ENCODE measurements at regions not wholly inside any gene's neighbourhood (a gene's known extent, or its start where the extent isn't known, plus 50 kb on each side); places are given as distances from the start of the nearest gene placed in this dataset.
A peak's percentile ranks its signal among the peaks of the same experiment; 100 is the strongest.

DNA sequence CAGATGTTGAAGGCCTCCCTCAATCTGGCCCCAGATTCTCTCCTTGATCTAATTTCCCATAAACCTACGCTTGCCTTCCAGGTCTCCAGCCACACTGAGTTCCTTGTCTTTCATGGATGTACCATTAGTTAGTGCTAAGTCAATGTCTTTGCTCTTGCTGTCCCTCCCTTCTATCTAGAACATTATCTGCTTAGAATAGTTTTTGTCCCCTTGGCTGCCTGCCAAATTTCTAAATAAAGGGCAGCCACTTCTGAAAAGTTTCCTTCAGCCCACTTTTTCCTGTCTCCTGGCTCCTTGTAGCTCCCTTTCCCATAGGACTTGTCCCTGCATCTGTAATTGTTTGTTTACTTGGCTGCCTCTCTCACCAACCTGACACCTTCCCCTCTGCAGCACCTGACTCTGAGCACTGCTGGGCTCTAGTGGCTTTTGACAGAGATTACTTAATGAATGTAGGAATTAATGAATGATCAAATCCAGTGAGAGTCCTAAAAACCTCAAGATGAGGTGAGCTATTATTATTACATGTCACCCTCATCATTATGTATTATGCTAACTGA is 58.3 kb downstream of the CXCL12 start:
- TF ChIP-seq POLR2A (IDR thresholded peaks at IDR 0.05) (no peak), POLR2AphosphoS5 (IDR thresholded peaks at IDR 0.05) (no peak), EP300 (IDR thresholded peaks at IDR 0.05; ENCODE audit: low read depth) (no peak)
- TF ChIP-seq, protein P1, sequence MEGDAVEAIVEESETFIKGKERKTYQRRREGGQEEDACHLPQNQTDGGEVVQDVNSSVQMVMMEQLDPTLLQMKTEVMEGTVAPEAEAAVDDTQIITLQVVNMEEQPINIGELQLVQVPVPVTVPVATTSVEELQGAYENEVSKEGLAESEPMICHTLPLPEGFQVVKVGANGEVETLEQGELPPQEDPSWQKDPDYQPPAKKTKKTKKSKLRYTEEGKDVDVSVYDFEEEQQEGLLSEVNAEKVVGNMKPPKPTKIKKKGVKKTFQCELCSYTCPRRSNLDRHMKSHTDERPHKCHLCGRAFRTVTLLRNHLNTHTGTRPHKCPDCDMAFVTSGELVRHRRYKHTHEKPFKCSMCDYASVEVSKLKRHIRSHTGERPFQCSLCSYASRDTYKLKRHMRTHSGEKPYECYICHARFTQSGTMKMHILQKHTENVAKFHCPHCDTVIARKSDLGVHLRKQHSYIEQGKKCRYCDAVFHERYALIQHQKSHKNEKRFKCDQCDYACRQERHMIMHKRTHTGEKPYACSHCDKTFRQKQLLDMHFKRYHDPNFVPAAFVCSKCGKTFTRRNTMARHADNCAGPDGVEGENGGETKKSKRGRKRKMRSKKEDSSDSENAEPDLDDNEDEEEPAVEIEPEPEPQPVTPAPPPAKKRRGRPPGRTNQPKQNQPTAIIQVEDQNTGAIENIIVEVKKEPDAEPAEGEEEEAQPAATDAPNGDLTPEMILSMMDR (IDR thresholded peaks at IDR 0.05), result no peak
- no peak for DNase-seq
- 88% methylated on average over 1 of the region's 1 CpG; no CpG with 5 or more reads in 1 of the 2 donors for WGBS, 2 donors (ENCODE audit: low coverage in 1 of 2)
- H3K27ac ChIP-seq, result peak overlapping the region in 1 of 4 donors; percentile 53
- no peak overlapping the region for H3K4me3 ChIP-seq
- peaks cover 4 to 24% (median 14%) of the 10 kb centered on the region in 4 donors for H3K4me1 ChIP-seq
- H3K27me3 ChIP-seq, result no peaks in the 10 kb centered on the region
- in situ Hi-C loops (cut with MboI; ENCODE audit: low pct_ligation_motif_present in 1 of 4, low pct_unique_long_range_greater_than_20kb in 1 of 4, low sequenced_read_pairs in 3 of 4), result no loop called here
- H3K9me3 ChIP-seq, result no peaks in the 10 kb centered on the region
- intact Hi-C loops (cut with DNase I; ENCODE audit: low total_unique reads), result loop anchor here (10.0 kb wide), 1 partner anchor 58 kb away; the partner anchor contains the start of gene CXCL12
- H3K36me3 ChIP-seq, result no peaks in the 10 kb centered on the region

DNA sequence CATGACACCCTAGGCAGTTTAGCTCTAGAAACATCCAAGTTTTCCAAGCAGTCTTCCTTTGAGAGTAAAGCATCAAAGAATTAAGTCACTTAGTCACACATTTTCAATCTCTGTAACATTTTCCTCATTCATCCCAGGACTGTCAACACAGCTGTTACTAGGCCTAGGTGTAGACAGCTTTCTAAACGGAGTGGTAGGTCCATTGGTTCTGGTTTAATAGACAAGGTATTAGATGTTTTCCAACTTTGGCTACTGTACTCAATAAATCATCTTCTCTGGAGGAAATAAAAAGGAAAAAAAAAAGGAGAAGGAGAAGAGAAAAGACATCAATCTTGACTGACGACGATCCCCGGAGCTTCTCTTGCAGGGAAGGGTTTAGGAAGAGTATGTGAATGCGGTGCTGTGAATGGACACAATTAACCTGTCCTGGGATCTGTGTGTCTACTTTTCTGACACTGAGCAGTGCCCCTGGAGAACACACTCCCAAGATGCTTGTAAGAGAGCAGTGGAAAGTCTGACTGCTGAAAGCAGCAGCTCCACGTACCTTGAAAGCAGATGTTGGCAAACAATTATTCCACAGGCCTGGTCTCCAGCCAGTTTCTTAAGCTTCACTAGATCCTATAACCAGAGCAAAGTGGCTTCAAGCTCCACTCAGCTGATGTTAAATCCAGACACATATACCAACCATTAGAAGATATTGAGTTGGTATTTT is 59.1 kb downstream of the CXCL12 start:
- TF ChIP-seq POLR2A (IDR thresholded peaks at IDR 0.05) (no peak), EP300 (IDR thresholded peaks at IDR 0.05; ENCODE audit: low read depth) (no peak), POLR2AphosphoS5 (IDR thresholded peaks at IDR 0.05) (peak in 2 of 3 donors; percentile 54 to 57)
- TF ChIP-seq, protein P1 (IDR thresholded peaks at IDR 0.05), result no peak
- H3K9me3 ChIP-seq, result no peaks in the 10 kb centered on the region
- no peaks in the 10 kb centered on the region for H3K27me3 ChIP-seq
- H3K27ac ChIP-seq, result peak overlapping the region in 2 of 4 donors; percentile 10 to 53
- WGBS, 2 donors (ENCODE audit: low coverage in 1 of 2), result 67 to 77% methylated on average over 5 to 6 of the region's 6 CpGs
- DNase-seq, result no peak
- H3K36me3 ChIP-seq, result no peaks in the 10 kb centered on the region
- intact Hi-C loops (cut with DNase I; ENCODE audit: low total_unique reads), result loop anchor here (10.0 kb wide), 1 partner anchor 59 kb away; the partner anchor contains the start of gene CXCL12
- peaks cover 4 to 24% (median 14%) of the 10 kb centered on the region in 4 donors for H3K4me1 ChIP-seq
- in situ Hi-C loops (cut with MboI; ENCODE audit: low pct_ligation_motif_present in 1 of 4, low pct_unique_long_range_greater_than_20kb in 1 of 4, low sequenced_read_pairs in 3 of 4), result no loop called here
- no peak overlapping the region for H3K4me3 ChIP-seq

GRCh38 chr10:44325157-44325556 is 59.7 kb downstream of the CXCL12 start:
- H3K27me3 ChIP-seq, result no peaks in the 10 kb centered on the region
- DNase-seq, result peak; percentile 71
- H3K4me3 ChIP-seq, result no peak overlapping the region
- TF ChIP-seq, protein P1 (IDR thresholded peaks at IDR 0.05), result peak in 2 of 5 experiments; percentile 40 to 58
- no peak for TF ChIP-seq POLR2A (IDR thresholded peaks at IDR 0.05)
- TF ChIP-seq POLR2AphosphoS5 (IDR thresholded peaks at IDR 0.05), result peak in 2 of 3 donors; percentile 20 to 68
- no peak for TF ChIP-seq EP300 (IDR thresholded peaks at IDR 0.05; ENCODE audit: low read depth)
- in situ Hi-C loops (cut with MboI; ENCODE audit: low pct_ligation_motif_present in 1 of 4, low pct_unique_long_range_greater_than_20kb in 1 of 4, low sequenced_read_pairs in 3 of 4) (no loop called here), intact Hi-C loops (cut with DNase I; ENCODE audit: low total_unique reads) (loop anchor here (10.0 kb wide), 1 partner anchor 60 kb away; the partner anchor contains the start of gene CXCL12)
- H3K36me3 ChIP-seq, result no peaks in the 10 kb centered on the region
- WGBS, 2 donors (ENCODE audit: low coverage in 1 of 2), result 17 to 52% methylated on average over 2 to 3 of the region's 3 CpGs
- H3K27ac ChIP-seq, result peak overlapping the region; percentile 10 to 79 (median 71)
- peaks cover 4 to 24% (median 14%) of the 10 kb centered on the region in 4 donors for H3K4me1 ChIP-seq
- H3K9me3 ChIP-seq, result no peaks in the 10 kb centered on the region

- DNase-seq, result no peak
- H3K4me3 ChIP-seq, result no peak overlapping the region
- H3K27ac ChIP-seq, result no peak overlapping the region
- H3K27me3 ChIP-seq, result no peaks in the 10 kb centered on the region
- intact Hi-C loops (cut with DNase I; ENCODE audit: low total_unique reads), result loop anchor here (10.0 kb wide), 1 partner anchor 61 kb away; the partner anchor contains the start of gene CXCL12
- H3K9me3 ChIP-seq, result no peaks in the 10 kb centered on the region
- TF ChIP-seq EP300 (IDR thresholded peaks at IDR 0.05; ENCODE audit: low read depth) (no peak), POLR2AphosphoS5 (IDR thresholded peaks at IDR 0.05) (no peak), POLR2A (IDR thresholded peaks at IDR 0.05) (no peak)
- TF ChIP-seq, protein P1 (IDR thresholded peaks at IDR 0.05), result no peak
- WGBS, 2 donors (ENCODE audit: low coverage in 1 of 2), result 71 to 91% methylated on average over 3 of the region's 3 CpGs
- in situ Hi-C loops (cut with MboI; ENCODE audit: low pct_ligation_motif_present in 1 of 4, low pct_unique_long_range_greater_than_20kb in 1 of 4, low sequenced_read_pairs in 3 of 4), result loop anchor here in 3 of 4 donors (25.0 kb wide), 2 partner anchors 538 to 637 kb away; no protein-coding TSS in a partner anchor
- peaks cover 4 to 24% (median 14%) of the 10 kb centered on the region in 4 donors for H3K4me1 ChIP-seq
- H3K36me3 ChIP-seq, result no peaks in the 10 kb centered on the region
These were observed 61.1 kb downstream of the CXCL12 start for GRCh38 chr10:44323838-44324237.

Data from transverse colon (tissue), 4 donors.